CD4-positive, alpha-beta T cell treated with Interleukin-4 for 4 hours (primary cell): ENCODE measurements at regions not wholly inside any gene's neighbourhood (a gene's known extent, or its start where the extent isn't known, plus 50 kb on each side); places are given as distances from the start of the nearest gene placed in this dataset.

Experiments
- DNase-seq: peaks from one replicate; pipeline ENCODE4 v3.0.0-alpha.2; 2020

GRCh38 chr2:23241121-23241520, 143.9 kb upstream of the KLHL29 start:
- no peak for DNase-seq

GRCh38 chr2:23241611-23242245, 143.3 kb upstream of the KLHL29 start:
- no peak for DNase-seq

GRCh38 chr2:23243073-23243659, 141.8 kb upstream of the KLHL29 start:
- no peak for DNase-seq

GRCh38 chr2:23244617-23245016, 140.4 kb upstream of the KLHL29 start:
- no peak for DNase-seq

- no peak for DNase-seq
Observed at GRCh38 chr2:23246992-23247683, 137.8 kb upstream of the KLHL29 start.

- DNase-seq, result no peak
Observed at GRCh38 chr2:23248667-23249066, 136.3 kb upstream of the KLHL29 start.

GRCh38 chr2:23249348-23249747, 135.6 kb upstream of the KLHL29 start:
- no peak for DNase-seq

GRCh38 chr2:23250371-23250770, 134.6 kb upstream of the KLHL29 start:
- no peak for DNase-seq

- no peak for DNase-seq
Observed at GRCh38 chr2:23256643-23257042, 128.3 kb upstream of the KLHL29 start.

GRCh38 chr2:23260621-23261020, 124.4 kb upstream of the KLHL29 start:
- no peak for DNase-seq

- DNase-seq, result no peak
Observed at GRCh38 chr2:23268467-23269263, 116.3 kb upstream of the KLHL29 start.

- no peak for DNase-seq
Observed at GRCh38 chr2:23269747-23270146, 115.2 kb upstream of the KLHL29 start.

- DNase-seq, result no peak
Observed at GRCh38 chr2:23270810-23271209, 114.2 kb upstream of the KLHL29 start.

GRCh38 chr2:23271230-23271629, 113.7 kb upstream of the KLHL29 start:
- no peak for DNase-seq

- DNase-seq, result no peak
Observed at GRCh38 chr2:23273786-23274185, 111.2 kb upstream of the KLHL29 start.

- no peak for DNase-seq
Observed at GRCh38 chr2:23280401-23280800, 104.6 kb upstream of the KLHL29 start.

- no peak for DNase-seq
Observed at GRCh38 chr2:23283653-23284052, 101.3 kb upstream of the KLHL29 start.

GRCh38 chr2:23285091-23285800, 99.7 kb upstream of the KLHL29 start:
- no peak for DNase-seq

GRCh38 chr2:23286031-23286757, 98.8 kb upstream of the KLHL29 start:
- DNase-seq, result no peak

GRCh38 chr2:23286758-23287704, 97.9 kb upstream of the KLHL29 start:
- no peak for DNase-seq

- no peak for DNase-seq
Observed at GRCh38 chr2:23289671-23290070, 95.3 kb upstream of the KLHL29 start.
